ENCODE measurements at regions not wholly inside any gene's neighbourhood (a gene's known extent, or its start where the extent isn't known, plus 50 kb on each side); places are given as distances from the start of the nearest gene placed in this dataset.

DNA sequence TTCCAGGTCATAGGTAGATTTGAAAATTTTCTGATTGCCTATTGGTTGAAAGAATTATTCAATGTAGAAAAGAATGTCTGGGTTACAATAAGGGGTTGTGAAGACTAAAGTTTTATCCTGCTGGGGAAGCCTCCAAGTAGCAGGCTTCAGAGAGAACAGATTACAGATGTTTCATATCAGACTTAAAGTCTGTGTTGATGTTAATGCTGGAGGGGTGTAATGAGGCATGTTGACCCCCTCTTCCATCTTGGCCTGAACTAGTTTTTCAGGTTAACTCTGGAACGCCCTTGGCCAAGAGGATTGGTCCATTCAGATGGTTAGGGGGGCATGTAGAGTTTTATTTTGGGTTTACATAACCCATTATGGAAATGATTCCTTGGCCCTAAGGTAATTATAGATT lies 356.2 kb downstream of the UTRN start:
- TF ChIP-seq POLR2AphosphoS5 (IDR thresholded peaks at IDR 0.05) (no peak), POLR2A (IDR thresholded peaks at IDR 0.05) (no peak)

Data from gastroesophageal sphincter (tissue), 2 donors.